HL-60 (cell line): ENCODE measurements at regions not wholly inside any gene's neighbourhood (a gene's known extent, or its start where the extent isn't known, plus 50 kb on each side); places are given as distances from the start of the nearest gene placed in this dataset.

Experiments used
- CTCF ChIP-seq: IDR thresholded peaks from one replicate; pipeline ENCODE4 v1.5.1; 2011; ENCODE audit warnings: low read length, control low read depth, inconsistent platforms; ENCODE audit not compliant: insufficient read depth
- GABPA ChIP-seq: IDR thresholded peaks from 2 replicates; pipeline ENCODE4 v1.6.1; 2012; ENCODE audit warnings: low read depth
- POLR2AphosphoS5 ChIP-seq: IDR thresholded peaks from 2 replicates; pipeline ENCODE4 v1.6.1; 2012; ENCODE audit warnings: low read depth
- REST ChIP-seq: IDR thresholded peaks from 2 replicates; pipeline ENCODE4 v1.6.1; 2012; ENCODE audit warnings: low read depth; ENCODE audit not compliant: insufficient replicate concordance
- SPI1 ChIP-seq: IDR thresholded peaks from 2 replicates; pipeline ENCODE4 v1.6.1; 2012; ENCODE audit warnings: low read depth, mild to moderate bottlenecking, borderline replicate concordance

- TF ChIP-seq CTCF (no peak), POLR2AphosphoS5 (no peak), REST (no peak), GABPA (no peak), SPI1 (no peak)
Measured at GRCh38 chr17:33892717-33893591, 362.1 kb upstream of the CCL2 start.
